Endothelial cell (in vitro differentiated cells): ENCODE measurements at regions not wholly inside any gene's neighbourhood (a gene's known extent, or its start where the extent isn't known, plus 50 kb on each side); places are given as distances from the start of the nearest gene placed in this dataset.
"Not testable (repeated sequence)": the region's sequence is repeated elsewhere in the genome, so short reads cannot be mapped to it uniquely, and the experiment has no call there.

ENCODE experiments used
- DNase-seq: peaks from one replicate; pipeline ENCODE4 v3.0.0; 2021; ENCODE audit warnings: low spot score
- H3K27ac Mint-ChIP-seq: one replicate; pipeline ENCODE4 v1.8.0; 2021; ENCODE audit warnings: mixed read lengths, inconsistent platforms; ENCODE audit not compliant: unreplicated experiment
- H3K27me3 Mint-ChIP-seq: one replicate; pipeline ENCODE4 v1.8.0; 2021; ENCODE audit warnings: mild to moderate bottlenecking, moderate library complexity, mixed read lengths, inconsistent platforms; ENCODE audit not compliant: unreplicated experiment
- H3K36me3 Mint-ChIP-seq: one replicate; pipeline ENCODE4 v1.8.0; 2021; ENCODE audit warnings: mild to moderate bottlenecking, low read depth, mixed read lengths, inconsistent platforms; ENCODE audit not compliant: unreplicated experiment
- H3K4me1 Mint-ChIP-seq: one replicate; pipeline ENCODE4 v1.8.0; 2021; ENCODE audit warnings: mild to moderate bottlenecking, mixed read lengths, inconsistent platforms; ENCODE audit not compliant: unreplicated experiment
- H3K4me3 Mint-ChIP-seq: one replicate; pipeline ENCODE4 v1.8.0; 2021; ENCODE audit warnings: mild to moderate bottlenecking, mixed read lengths, inconsistent platforms; ENCODE audit not compliant: unreplicated experiment
- H3K9me3 Mint-ChIP-seq: one replicate; pipeline ENCODE4 v1.8.0; 2021; ENCODE audit warnings: mixed read lengths, inconsistent platforms; ENCODE audit not compliant: unreplicated experiment
- CTCF ChIP-seq: fragments of 200-600 bp; sonication (generic); IDR thresholded peaks from one replicate; pipeline ENCODE4 v1.5.0; 2021; ENCODE audit warnings: antibody characterized with exemption; ENCODE audit not compliant: unreplicated experiment

GRCh38 chr7:49022448-49022847, 98.1 kb downstream of the CDC14C start:
- Mint-ChIP-seq H3K36me3 (no peaks in the 10 kb centered on the region), H3K4me3 (no peak overlapping the region), H3K9me3 (no peaks in the 10 kb centered on the region), H3K27me3 (no peaks in the 10 kb centered on the region), H3K27ac (no peak overlapping the region), H3K4me1 (peaks cover 2% of the 10 kb centered on the region)
- no peak for DNase-seq
- no peak for TF ChIP-seq CTCF

GRCh38 chr7:49023345-49024328, 99.3 kb downstream of the CDC14C start:
- Mint-ChIP-seq H3K4me3 (no peak overlapping the region), H3K27ac (no peak overlapping the region), H3K4me1 (peaks cover 2% of the 10 kb centered on the region), H3K27me3 (no peaks in the 10 kb centered on the region), H3K9me3 (no peaks in the 10 kb centered on the region), H3K36me3 (no peaks in the 10 kb centered on the region)
- TF ChIP-seq CTCF: no peak
- no peak for DNase-seq

GRCh38 chr7:49030221-49030620, 105.9 kb downstream of the CDC14C start:
- Mint-ChIP-seq H3K4me1 (no peaks in the 10 kb centered on the region), H3K27me3 (no peaks in the 10 kb centered on the region), H3K4me3 (no peak overlapping the region), H3K9me3 (no peaks in the 10 kb centered on the region), H3K36me3 (no peaks in the 10 kb centered on the region), H3K27ac (no peak overlapping the region)
- TF ChIP-seq CTCF: no peak
- DNase-seq: no peak

GRCh38 chr7:49033140-49033539, 108.8 kb downstream of the CDC14C start:
- DNase-seq, H3K4me1 Mint-ChIP-seq, H3K4me3 Mint-ChIP-seq, H3K27me3 Mint-ChIP-seq, H3K36me3 Mint-ChIP-seq, H3K27ac Mint-ChIP-seq, H3K9me3 Mint-ChIP-seq: not testable (repeated sequence)

GRCh38 chr7:49037346-49038210, 113.2 kb downstream of the CDC14C start:
- Mint-ChIP-seq H3K4me3 (no peak overlapping the region), H3K9me3 (no peaks in the 10 kb centered on the region), H3K36me3 (no peaks in the 10 kb centered on the region), H3K27ac (no peak overlapping the region), H3K4me1 (no peaks in the 10 kb centered on the region), H3K27me3 (no peaks in the 10 kb centered on the region)
- no peak for TF ChIP-seq CTCF
- DNase-seq: no peak
